ENCODE measurements at regions not wholly inside any gene's neighbourhood (a gene's known extent, or its start where the extent isn't known, plus 50 kb on each side); places are given as distances from the start of the nearest gene placed in this dataset.
"Not testable (repeated sequence)": the region's sequence is repeated elsewhere in the genome, so short reads cannot be mapped to it uniquely, and the experiment has no call there.

DNA sequence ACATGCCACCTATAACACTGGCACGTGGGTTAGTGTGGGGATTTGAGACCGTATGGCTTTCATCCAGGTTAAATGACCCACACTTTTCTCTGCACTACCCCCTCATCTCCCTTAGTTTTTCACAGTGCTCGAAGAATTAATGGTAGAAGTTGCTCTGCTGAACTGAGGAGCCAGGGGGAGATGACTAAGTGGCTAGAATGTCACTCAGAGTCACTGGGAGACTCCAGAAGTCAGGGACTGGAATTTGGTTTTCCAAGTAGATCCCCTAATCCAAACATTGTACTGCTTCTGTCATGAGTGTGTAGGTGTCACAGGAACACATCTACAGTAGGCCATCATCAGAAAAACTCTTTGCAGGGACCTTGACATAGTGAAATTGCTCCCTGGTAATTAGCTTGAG lies 181.0 kb upstream of the RASGRP1 start:
- no peaks in the 10 kb centered on the region for H3K4me1 ChIP-seq (replicated peaks in 1 of 2)
- in situ Hi-C loops (cut with MboI; ENCODE audit: low pct_unique_long_range_greater_than_20kb in 2 of 9, low sequenced_read_pairs in 9 of 9, unreplicated experiment in 9 of 9), result no loop called here
- WGBS, 10 experiments, result 9 to 86% (median 66%) methylated on average over 1 to 3 of the region's 3 CpGs; no CpG with 5 or more reads in 2 of the 10 experiments
- H3K27ac ChIP-seq, result no peak overlapping the region
- no peak for ATAC-seq (replicated peaks in 6 of 8)
- no peak overlapping the region for H3K4me3 ChIP-seq

DNA sequence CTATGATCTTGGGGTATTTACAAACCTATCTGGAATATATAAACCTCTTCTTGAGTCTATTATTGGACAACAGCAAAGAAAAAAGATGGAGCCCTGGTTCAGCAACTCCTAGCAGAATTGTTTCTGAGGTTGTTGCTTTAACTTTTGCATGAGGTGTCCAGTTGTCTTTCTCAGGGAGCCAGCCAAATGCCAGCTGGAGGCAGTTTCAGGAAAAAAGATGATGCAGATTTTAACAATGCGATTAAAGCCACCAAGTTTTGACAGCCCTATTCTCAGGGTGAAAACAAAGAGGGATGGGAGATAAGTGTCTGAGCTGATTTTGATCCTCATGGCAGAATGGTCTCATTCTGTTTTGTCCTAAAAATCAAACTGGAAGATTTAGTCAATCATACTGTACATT lies 181.6 kb upstream of the RASGRP1 start:
- no peak overlapping the region for H3K27ac ChIP-seq
- no peaks in the 10 kb centered on the region for H3K4me1 ChIP-seq (replicated peaks in 1 of 2)
- H3K4me3 ChIP-seq, result no peak overlapping the region
- ATAC-seq (replicated peaks in 6 of 8), result no peak
- in situ Hi-C loops (cut with MboI; ENCODE audit: low pct_unique_long_range_greater_than_20kb in 2 of 9, low sequenced_read_pairs in 9 of 9, unreplicated experiment in 9 of 9), result no loop called here
- WGBS, 10 experiments, result 0 to 100% (median 14%) methylated on average over 1 of the region's 1 CpG; no CpG with 5 or more reads in 5 of the 10 experiments

DNA sequence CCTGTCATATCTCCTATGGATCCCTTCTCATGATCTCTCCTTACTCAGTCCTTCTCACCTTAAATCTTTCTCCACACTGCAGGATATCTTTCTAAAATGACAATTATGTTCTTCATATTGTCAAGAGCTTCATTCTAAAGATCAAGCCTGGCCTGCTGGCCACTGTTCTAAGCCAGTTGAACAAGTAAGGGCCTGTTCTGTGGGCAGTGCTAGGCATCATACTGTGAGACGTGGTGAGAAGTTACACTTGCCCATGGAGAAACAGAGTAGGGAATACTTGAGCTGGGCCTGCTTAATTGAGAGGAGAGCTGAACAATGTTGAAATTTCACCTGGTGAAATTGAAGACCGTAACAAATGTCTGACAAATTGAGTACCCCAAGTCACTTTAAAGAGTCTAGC lies 184.1 kb upstream of the RASGRP1 start:
- H3K27ac ChIP-seq, result no peak overlapping the region
- in situ Hi-C loops (cut with MboI; ENCODE audit: low pct_unique_long_range_greater_than_20kb in 2 of 9, low sequenced_read_pairs in 9 of 9, unreplicated experiment in 9 of 9), result no loop called here
- WGBS, 10 experiments, result 60 to 100% (median 86%) methylated on average over 1 to 2 of the region's 2 CpGs; no CpG with 5 or more reads in 3 of the 10 experiments
- ATAC-seq (replicated peaks in 6 of 8), result no peak
- no peak overlapping the region for H3K4me3 ChIP-seq
- no peaks in the 10 kb centered on the region for H3K4me1 ChIP-seq (replicated peaks in 1 of 2)

DNA sequence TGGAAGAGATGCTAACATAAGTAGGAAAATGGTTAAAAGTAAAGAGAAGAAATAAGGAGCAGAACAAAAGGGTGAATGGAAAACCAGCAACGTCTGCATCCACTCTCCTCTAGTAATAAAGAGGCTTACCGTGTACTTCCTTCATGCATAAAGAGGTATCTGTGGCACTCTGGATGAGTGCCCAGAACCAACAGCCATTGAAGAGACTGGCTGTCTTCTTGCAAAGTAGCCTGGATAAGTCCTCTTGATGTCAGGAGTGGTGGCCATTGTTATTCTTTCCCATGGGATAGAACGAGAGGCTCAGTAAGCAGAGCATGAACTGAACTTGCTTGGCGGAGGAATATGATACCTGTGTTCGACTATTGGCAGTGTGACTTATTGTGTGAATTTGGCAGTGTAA lies 186.2 kb upstream of the RASGRP1 start:
- WGBS, 10 experiments, result 47 to 100% (median 77%) methylated on average over 1 to 5 of the region's 5 CpGs; no CpG with 5 or more reads in 1 of the 10 experiments
- H3K4me3 ChIP-seq, result no peak overlapping the region
- in situ Hi-C loops (cut with MboI; ENCODE audit: low pct_unique_long_range_greater_than_20kb in 2 of 9, low sequenced_read_pairs in 9 of 9, unreplicated experiment in 9 of 9), result no loop called here

DNA sequence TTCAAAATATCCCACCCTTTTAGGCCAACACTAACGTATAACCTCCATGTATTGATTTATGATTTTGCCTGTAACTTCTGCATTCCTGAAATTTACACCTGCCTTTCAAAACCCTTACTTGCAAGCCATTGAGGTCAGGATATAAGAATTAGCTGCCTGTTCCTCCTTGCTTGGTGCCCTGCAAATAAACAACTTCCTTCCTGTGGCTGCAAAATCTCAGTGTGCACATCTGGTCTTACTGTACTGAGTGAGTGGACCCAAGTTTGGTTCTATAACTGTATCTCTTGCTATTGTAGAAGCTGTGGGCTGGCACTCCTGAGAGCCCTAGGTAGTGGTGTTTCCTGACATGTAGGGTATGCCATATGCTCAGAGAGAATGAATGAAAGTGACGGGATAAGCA lies 191.1 kb upstream of the RASGRP1 start:
- in situ Hi-C loops (cut with MboI; ENCODE audit: low pct_unique_long_range_greater_than_20kb in 2 of 9, low sequenced_read_pairs in 9 of 9, unreplicated experiment in 9 of 9), result no loop called here
- H3K27ac ChIP-seq, result no peak overlapping the region
- no peak for ATAC-seq (replicated peaks in 6 of 8)
- no peaks in the 10 kb centered on the region for H3K4me1 ChIP-seq (replicated peaks in 1 of 2)
- no peak overlapping the region for H3K4me3 ChIP-seq
- WGBS, 10 experiments, result 74 to 100% (median 100%) methylated on average over 1 to 2 of the region's 2 CpGs; no CpG with 5 or more reads in 2 of the 10 experiments

More for the DNA sequence above, 186.2 kb upstream of the RASGRP1 start:
- Histone ChIP-seq H3K27ac (no peak overlapping the region), H3K4me1 (replicated peaks in 1 of 2) (no peaks in the 10 kb centered on the region)
- no peak for ATAC-seq (replicated peaks in 6 of 8)

DNA sequence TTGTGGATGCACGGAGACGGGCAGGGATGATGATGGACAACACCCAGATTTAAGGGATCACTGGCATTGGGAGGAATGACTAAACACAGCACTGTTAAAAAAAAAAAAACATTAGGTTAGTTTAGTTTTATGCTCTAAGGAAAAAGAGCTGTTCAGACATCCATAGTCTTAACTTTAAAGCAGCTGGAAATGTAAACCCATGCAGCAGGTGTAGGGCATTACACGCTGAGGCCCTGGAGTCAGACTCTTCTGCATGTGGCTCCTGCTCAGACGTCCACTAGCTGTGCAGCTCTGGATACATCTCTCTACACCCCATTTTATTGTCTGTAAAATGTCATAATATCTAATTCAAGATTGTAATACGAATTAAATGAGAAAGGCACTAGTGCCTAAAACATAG lies 191.8 kb upstream of the RASGRP1 start:
- in situ Hi-C loops (cut with MboI; ENCODE audit: low pct_unique_long_range_greater_than_20kb in 2 of 9, low sequenced_read_pairs in 9 of 9, unreplicated experiment in 9 of 9), result no loop called here
- WGBS, 10 experiments, result 0 to 82% (median 52%) methylated on average over 1 to 5 of the region's 5 CpGs; no CpG with 5 or more reads in 1 of the 10 experiments
- no peak for ATAC-seq (replicated peaks in 6 of 8)
- Histone ChIP-seq H3K4me3 (no peak overlapping the region), H3K4me1 (replicated peaks in 1 of 2) (no peaks in the 10 kb centered on the region), H3K27ac (no peak overlapping the region)

DNA sequence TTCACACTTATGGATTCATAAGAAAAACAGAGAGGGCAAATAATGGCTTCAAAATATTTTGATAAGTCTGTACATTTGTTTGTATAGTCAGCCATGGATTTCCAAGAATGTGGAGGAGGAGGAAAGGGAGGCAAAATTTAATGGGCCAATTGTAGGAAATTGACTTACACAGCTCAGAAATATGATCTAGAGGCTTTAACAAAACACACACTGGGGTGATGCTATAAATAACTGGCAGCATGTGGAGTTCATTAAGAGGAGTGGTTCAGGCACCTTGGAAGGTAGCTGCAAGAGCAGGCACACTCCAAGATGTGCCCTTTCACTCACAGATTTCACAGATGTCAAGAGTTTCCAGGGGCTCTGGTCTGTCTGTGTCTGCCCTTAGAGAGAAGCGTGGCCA lies 193.4 kb upstream of the RASGRP1 start:
- peak in 3 of 8 experiments; percentile 20 to 74 (median 71) for ATAC-seq (replicated peaks in 6 of 8)
- H3K4me3 ChIP-seq, result no peak overlapping the region
- 71 to 100% (median 88%) methylated on average over 1 of the region's 1 CpG; no CpG with 5 or more reads in 7 of the 10 experiments for WGBS, 10 experiments
- in situ Hi-C loops (cut with MboI; ENCODE audit: low pct_unique_long_range_greater_than_20kb in 2 of 9, low sequenced_read_pairs in 9 of 9, unreplicated experiment in 9 of 9), result no loop called here
- H3K4me1 ChIP-seq (replicated peaks in 1 of 2), result no peaks in the 10 kb centered on the region
- no peak overlapping the region for H3K27ac ChIP-seq

DNA sequence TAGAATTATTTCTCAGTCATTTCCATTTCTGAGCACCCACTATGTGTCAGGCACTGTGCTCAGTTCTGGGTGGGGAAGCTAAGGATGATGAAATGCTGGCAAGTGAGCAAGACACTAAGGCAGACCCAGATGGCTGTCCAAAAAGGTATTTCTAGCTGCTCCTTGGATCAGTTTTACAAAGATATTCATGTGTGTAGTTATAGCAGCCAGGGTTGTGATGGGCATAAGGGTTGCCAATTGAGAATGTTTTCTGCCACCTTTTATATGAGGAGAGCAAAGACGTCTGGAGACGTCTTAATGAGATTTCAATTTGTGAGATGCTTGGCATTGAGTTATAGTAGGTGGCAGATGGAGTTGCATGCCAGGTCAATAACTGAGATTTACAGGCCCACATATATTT lies 197.1 kb upstream of the RASGRP1 start:
- Histone ChIP-seq H3K4me3 (no peak overlapping the region), H3K27ac (no peak overlapping the region), H3K4me1 (replicated peaks in 1 of 2) (no peaks in the 10 kb centered on the region)
- no peak for ATAC-seq (replicated peaks in 6 of 8)
- in situ Hi-C loops (cut with MboI; ENCODE audit: low pct_unique_long_range_greater_than_20kb in 2 of 9, low sequenced_read_pairs in 9 of 9, unreplicated experiment in 9 of 9), result no loop called here
- WGBS, 10 experiments, result 50 to 100% (median 86%) methylated on average over 1 to 2 of the region's 2 CpGs; no CpG with 5 or more reads in 7 of the 10 experiments

DNA sequence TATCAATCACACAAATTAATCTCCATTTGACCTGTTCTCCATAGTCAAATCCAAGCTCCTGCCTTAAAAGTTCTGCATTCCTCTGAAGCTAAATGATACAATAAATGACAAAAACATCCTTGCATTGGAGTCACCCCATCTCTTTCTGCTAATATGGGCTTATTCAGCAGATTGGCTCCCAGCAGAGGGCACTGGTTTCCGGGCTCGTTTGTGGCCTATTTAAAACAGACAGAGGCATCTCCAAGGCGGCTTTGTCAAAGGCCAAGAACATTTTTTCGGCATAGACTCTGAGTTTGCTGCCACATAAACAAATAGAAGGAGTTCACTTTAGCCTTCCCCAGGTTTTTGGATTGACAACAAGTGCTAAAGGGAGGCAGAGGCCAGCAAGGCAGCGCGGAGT lies 204.4 kb upstream of the RASGRP1 start:
- Histone ChIP-seq H3K4me1 (replicated peaks in 1 of 2) (no peaks in the 10 kb centered on the region), H3K27ac (no peak overlapping the region), H3K4me3 (no peak overlapping the region)
- WGBS, 10 experiments, result 0 to 82% (median 60%) methylated on average over 1 to 6 of the region's 6 CpGs; no CpG with 5 or more reads in 3 of the 10 experiments
- peak in 3 of 8 experiments; percentile 50 to 58 (median 52) for ATAC-seq (replicated peaks in 6 of 8)
- in situ Hi-C loops (cut with MboI; ENCODE audit: low pct_unique_long_range_greater_than_20kb in 2 of 9, low sequenced_read_pairs in 9 of 9, unreplicated experiment in 9 of 9), result no loop called here

DNA sequence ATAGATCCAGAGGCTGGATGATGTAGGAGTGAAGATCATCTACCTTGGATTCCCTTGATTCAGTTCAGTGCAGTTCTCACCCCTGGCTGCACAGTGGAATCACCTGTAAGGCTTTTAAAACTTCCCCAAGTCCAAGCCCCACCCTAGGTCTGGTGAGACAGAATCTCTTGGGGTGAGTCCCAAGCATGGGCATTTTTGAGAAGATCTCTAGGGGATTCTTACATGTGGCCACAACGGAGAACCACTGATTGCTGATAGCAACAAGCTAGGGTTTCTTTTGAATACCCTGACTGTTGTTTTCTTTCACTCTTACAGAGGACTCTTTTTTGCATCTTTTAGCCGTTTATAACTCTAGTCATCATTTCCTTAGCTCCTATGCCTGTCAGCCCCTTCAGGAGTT lies 204.9 kb upstream of the RASGRP1 start:
- Histone ChIP-seq H3K4me3 (no peak overlapping the region), H3K27ac (no peak overlapping the region), H3K4me1 (replicated peaks in 1 of 2) (no peaks in the 10 kb centered on the region)
- ATAC-seq (replicated peaks in 6 of 8), result no peak
- 0 to 64% (median 38%) methylated on average over 1 to 2 of the region's 2 CpGs; no CpG with 5 or more reads in 4 of the 10 experiments for WGBS, 10 experiments
- in situ Hi-C loops (cut with MboI; ENCODE audit: low pct_unique_long_range_greater_than_20kb in 2 of 9, low sequenced_read_pairs in 9 of 9, unreplicated experiment in 9 of 9), result no loop called here

DNA sequence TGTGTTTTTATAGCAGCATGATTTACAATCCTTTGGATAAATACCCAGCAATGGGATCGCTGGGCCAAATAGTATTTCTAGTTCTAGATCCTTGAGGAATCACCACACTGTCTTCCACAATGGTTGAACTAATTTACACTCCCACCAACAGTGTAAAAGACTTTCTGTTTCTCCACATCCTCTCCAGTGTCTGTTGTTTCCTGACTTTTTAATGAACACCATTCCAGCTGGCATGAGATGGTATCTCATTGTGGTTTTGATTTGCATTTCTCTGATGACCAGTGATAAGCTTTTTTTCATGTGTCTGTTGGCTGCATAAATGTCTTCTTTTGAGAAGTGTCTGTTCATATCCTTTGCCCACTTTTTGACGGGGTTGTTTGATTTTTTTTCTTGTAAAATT lies 209.5 kb upstream of the RASGRP1 start:
- H3K4me3 ChIP-seq; in situ Hi-C loops (cut with MboI; ENCODE audit: low pct_unique_long_range_greater_than_20kb in 2 of 9, low sequenced_read_pairs in 9 of 9, unreplicated experiment in 9 of 9); ATAC-seq (replicated peaks in 6 of 8); H3K4me1 ChIP-seq (replicated peaks in 1 of 2); H3K27ac ChIP-seq: not testable (repeated sequence)
- 86 to 100% (median 94%) methylated on average over 1 to 2 of the region's 2 CpGs; no CpG with 5 or more reads in 1 of the 10 experiments for WGBS, 10 experiments

DNA sequence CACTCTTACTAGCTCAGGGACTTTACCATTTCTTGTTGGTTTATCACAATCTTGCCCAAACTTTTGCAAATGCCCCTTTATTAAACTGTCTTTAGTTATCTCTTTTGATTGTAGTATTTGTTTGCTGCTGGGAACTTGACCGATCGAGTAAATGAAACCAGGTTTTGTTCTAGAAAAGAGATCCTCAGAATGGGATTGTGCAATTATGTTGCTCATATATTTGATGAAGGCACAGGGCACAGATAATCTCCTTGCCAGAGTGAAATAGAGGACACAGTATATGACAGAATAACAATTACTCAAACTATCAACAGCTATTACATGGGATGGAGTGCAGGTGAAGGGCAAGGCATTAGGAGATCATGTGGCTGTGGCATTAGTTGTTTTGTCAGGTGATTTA lies 216.6 kb upstream of the RASGRP1 start:
- no peak overlapping the region for H3K27ac ChIP-seq
- H3K4me3 ChIP-seq, result no peak overlapping the region
- in situ Hi-C loops (cut with MboI; ENCODE audit: low pct_unique_long_range_greater_than_20kb in 2 of 9, low sequenced_read_pairs in 9 of 9, unreplicated experiment in 9 of 9), result no loop called here
- no peak for ATAC-seq (replicated peaks in 6 of 8)
- no peaks in the 10 kb centered on the region for H3K4me1 ChIP-seq (replicated peaks in 1 of 2)
- 0 to 100% (median 93%) methylated on average over 2 of the region's 2 CpGs; no CpG with 5 or more reads in 3 of the 10 experiments for WGBS, 10 experiments

DNA sequence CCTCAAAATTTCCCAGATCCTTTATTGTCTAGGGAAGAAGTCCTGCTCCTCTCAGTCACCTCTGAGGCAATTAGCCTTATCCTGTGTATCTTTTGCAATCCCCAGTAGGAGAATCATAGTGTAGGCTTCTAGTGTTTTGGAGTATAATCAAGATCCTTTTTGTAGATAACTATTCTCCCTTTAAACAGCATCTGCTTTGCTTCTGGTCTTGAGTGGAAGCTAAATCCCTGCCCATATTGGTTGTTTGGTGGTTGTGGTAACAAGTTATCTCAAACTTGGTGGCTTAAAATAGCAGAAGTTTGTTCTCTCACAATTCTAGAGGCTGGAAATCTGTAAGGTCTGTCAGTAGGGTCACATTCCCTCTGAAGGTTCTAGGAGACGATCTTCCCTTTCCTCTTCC lies 217.5 kb upstream of the RASGRP1 start:
- Histone ChIP-seq H3K4me1 (replicated peaks in 1 of 2) (no peaks in the 10 kb centered on the region), H3K27ac (no peak overlapping the region), H3K4me3 (no peak overlapping the region)
- ATAC-seq (replicated peaks in 6 of 8), result no peak
- WGBS, 10 experiments, result 20 to 100% (median 83%) methylated on average over 1 of the region's 1 CpG; no CpG with 5 or more reads in 3 of the 10 experiments
- in situ Hi-C loops (cut with MboI; ENCODE audit: low pct_unique_long_range_greater_than_20kb in 2 of 9, low sequenced_read_pairs in 9 of 9, unreplicated experiment in 9 of 9), result no loop called here

DNA sequence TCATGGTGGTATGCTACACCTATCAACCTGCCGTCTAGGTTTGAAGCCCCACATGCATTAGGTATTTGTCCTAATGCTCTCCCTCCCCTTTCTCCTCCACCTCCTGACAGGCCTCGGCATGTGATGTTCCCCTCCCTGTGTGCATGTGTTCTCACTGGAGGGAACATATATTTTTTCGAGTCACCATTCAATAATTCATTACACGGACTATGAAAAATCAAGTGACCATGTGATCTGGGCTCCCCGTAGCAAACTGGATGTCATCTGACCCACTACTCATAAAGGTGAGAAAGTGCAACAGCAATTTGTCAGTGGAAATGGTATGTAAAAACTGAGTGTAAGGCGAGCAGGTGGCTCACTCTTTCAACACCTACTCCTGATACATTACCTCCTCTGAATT lies 224.3 kb upstream of the RASGRP1 start:
- peak in 1 of 8 experiments; percentile 73 for ATAC-seq (replicated peaks in 6 of 8)
- in situ Hi-C loops (cut with MboI; ENCODE audit: low pct_unique_long_range_greater_than_20kb in 2 of 9, low sequenced_read_pairs in 9 of 9, unreplicated experiment in 9 of 9), result no loop called here
- WGBS, 10 experiments, result 53 to 86% (median 72%) methylated on average over 2 to 6 of the region's 6 CpGs; no CpG with 5 or more reads in 3 of the 10 experiments
- no peaks in the 10 kb centered on the region for H3K4me1 ChIP-seq (replicated peaks in 1 of 2)
- no peak overlapping the region for H3K4me3 ChIP-seq
- no peak overlapping the region for H3K27ac ChIP-seq
